IPS-18a (cell line): ENCODE measurements at regions not wholly inside any gene's neighbourhood (a gene's known extent, or its start where the extent isn't known, plus 50 kb on each side); places are given as distances from the start of the nearest gene placed in this dataset.
"Not testable (repeated sequence)": the region's sequence is repeated elsewhere in the genome, so short reads cannot be mapped to it uniquely, and the experiment has no call there.

Source experiments
- H3K27ac ChIP-seq: one replicate; pipeline ENCODE4 v1.5.1; 2013; ENCODE audit warnings: low read length
- H3K27me3 ChIP-seq: one replicate; pipeline ENCODE4 v1.6.1; 2013; ENCODE audit warnings: mild to moderate bottlenecking, low read length; ENCODE audit not compliant: control insufficient read depth, insufficient read depth
- H3K36me3 ChIP-seq: one replicate; pipeline ENCODE4 v1.6.1; 2013; ENCODE audit warnings: low read depth, low read length; ENCODE audit not compliant: control insufficient read depth
- H3K4me1 ChIP-seq: one replicate; pipeline ENCODE4 v1.6.1; 2013; ENCODE audit warnings: low read depth, low read length; ENCODE audit not compliant: control insufficient read depth
- H3K4me3 ChIP-seq: one replicate; pipeline ENCODE4 v1.5.1; 2013; ENCODE audit warnings: low read length
- H3K9ac ChIP-seq: one replicate; pipeline ENCODE4 v1.6.1; 2013; ENCODE audit warnings: mild to moderate bottlenecking, low read length, moderate library complexity
- H3K9me3 ChIP-seq: one replicate; pipeline ENCODE4 v1.6.1; 2013; ENCODE audit warnings: low read depth, low read length; ENCODE audit not compliant: control insufficient read depth

DNA sequence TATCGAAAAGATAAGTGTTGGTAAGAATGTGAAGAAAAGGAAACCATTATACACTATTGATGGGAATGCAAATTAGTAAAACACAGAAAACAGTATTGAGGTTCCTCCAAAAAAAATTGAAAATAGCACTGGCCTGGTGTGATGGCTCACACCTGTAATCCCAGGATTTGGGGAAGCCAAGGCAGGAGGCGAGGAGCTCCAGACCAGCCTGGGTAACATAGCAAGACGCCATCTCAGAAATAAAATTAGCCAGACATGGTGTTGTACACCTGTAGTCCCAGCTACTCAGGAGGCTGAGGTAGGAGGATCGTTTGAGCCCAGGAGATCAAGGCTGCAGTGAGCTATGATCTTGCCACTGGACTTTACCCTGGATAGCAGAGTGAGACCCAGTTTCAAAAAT lies 5303.4 kb upstream of the TPTE start:
- H3K4me1 ChIP-seq, H3K36me3 ChIP-seq, H3K4me3 ChIP-seq, H3K27ac ChIP-seq, H3K9ac ChIP-seq, H3K27me3 ChIP-seq: not testable (repeated sequence)
- peaks cover 53% of the 10 kb centered on the region for H3K9me3 ChIP-seq

DNA sequence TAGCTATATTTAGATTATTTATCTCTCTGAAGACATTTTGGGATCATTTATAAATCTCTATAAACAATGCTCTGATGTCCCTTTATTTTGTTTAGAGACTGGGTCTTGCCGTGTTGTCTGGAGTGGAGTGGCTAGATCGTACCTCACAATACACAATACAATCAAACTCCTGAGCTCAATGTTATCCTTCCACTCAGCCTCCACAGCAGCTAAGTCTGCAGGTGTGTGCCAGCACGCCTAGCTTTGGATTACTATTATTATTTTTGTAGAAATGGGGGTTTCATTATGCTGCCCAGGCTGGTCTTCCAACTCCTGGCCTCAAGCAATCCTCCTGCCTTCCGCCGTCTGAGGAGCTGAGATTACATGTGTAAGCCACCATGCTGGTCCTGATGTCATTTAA lies 5301.4 kb upstream of the TPTE start:
- not testable (repeated sequence) for H3K9ac ChIP-seq, H3K4me3 ChIP-seq, H3K27me3 ChIP-seq, H3K4me1 ChIP-seq, H3K27ac ChIP-seq, H3K36me3 ChIP-seq
- H3K9me3 ChIP-seq = peaks cover 72% of the 10 kb centered on the region

DNA sequence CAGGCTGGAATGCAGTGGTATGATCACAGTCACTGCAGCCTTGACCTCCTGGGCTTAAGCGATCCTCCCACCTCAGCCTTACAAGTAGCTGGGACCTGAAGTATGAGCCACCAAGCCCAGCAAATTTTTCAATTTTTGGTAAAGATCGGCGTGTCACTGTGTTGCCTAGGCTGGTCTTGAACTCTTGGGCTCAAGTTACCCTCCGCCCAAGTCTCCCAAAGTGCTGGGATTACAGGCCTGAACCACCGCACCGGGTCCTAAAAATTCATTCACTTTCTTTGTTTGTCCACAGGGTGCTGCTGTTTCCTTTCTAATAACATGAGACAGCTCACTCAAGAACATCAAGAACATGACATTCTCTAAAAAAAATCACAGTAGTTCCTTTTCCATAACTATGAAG lies 5300.9 kb upstream of the TPTE start:
- not testable (repeated sequence) for H3K4me1 ChIP-seq, H3K27me3 ChIP-seq, H3K36me3 ChIP-seq, H3K9ac ChIP-seq, H3K4me3 ChIP-seq, H3K27ac ChIP-seq
- peaks cover 76% of the 10 kb centered on the region for H3K9me3 ChIP-seq

DNA sequence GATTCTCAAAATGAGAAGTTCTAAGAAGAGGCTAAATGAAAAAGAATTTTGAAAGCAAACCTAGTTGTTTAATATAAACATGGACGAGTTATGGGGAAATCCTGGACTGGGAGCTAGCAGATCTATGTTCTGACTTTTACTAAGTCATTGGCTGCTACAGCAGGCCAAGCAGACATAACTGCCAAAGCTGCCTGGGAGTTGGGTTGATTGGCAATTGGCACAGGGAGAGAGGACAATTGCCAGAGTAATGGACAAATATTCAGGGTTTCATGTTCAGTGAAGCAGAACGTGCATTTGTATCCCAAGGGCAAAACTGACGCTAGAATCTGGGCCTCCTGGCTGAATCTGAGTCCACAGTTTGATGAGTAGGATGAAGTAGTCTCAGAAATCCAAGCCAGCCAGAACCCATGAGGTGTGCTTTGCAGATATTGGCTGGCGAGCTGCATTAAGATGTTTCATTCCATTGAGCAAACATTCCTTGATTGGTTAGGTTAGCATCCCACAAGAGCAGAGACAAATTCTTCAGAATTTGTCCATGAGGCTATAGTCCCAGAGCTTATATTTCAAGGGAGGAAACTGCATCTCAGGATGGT lies 5299.8 kb upstream of the TPTE start:
- H3K27ac ChIP-seq, H3K4me3 ChIP-seq, H3K36me3 ChIP-seq, H3K4me1 ChIP-seq, H3K9ac ChIP-seq, H3K27me3 ChIP-seq: not testable (repeated sequence)
- H3K9me3 ChIP-seq = peaks cover 80% of the 10 kb centered on the region

DNA sequence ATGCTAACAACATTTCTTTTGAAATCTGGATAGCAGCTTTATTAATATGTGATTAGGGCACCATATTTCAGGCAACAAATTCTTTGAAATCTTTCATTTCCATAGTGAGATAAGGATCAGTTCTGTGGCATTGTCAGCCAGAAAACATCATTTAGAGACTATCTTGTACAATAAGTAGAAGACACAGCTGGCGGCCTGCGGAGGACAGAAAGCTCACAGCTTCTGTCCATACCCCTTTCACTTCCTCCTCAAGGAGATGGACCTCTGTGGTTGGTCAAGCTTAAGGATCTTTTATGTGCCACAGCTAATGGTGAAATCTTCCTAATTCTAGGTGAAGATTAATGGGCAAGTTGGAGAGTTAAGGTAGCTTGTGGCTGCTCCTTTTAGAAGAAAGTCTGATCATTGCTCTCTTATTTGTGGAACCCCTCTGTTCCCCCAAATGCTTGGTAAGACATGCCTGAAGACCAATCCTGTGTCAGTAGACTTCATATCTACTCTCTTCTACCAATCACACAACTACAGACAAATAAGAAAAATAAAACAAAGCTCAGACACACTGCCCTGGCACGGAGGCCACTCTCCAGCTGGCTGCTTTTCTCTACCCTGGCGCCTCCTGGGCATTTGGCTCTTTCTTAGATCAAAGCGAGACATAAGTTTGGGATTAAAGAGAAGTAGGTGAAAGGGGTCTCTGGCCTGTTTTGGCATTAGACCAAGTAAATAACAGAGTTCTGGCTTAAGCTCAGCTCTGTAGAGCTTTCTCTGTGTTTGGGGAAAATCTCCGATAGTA lies 5298.2 kb upstream of the TPTE start:
- not testable (repeated sequence) for H3K27me3 ChIP-seq, H3K36me3 ChIP-seq, H3K27ac ChIP-seq, H3K4me1 ChIP-seq, H3K9ac ChIP-seq, H3K4me3 ChIP-seq
- H3K9me3 ChIP-seq = peaks cover 68% of the 10 kb centered on the region

DNA sequence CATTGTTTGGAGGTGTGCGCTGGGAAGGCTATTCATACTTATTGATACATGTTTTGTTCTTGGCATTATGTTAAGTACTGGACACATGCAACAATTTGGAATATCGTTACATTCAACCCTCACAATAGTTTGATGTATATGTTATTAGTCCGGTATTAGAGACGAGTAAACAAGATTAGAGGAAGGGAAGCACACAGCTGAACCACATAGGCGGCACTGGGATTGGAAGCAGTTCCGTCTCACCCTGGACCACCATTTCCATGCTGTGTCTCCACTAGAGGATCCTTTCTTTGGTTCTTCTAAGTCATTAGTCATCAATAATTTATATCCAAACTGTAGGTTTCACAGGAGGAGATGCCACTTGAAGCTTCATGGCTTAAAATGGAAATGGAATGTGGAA lies 5297.2 kb upstream of the TPTE start:
- H3K4me3 ChIP-seq, H3K36me3 ChIP-seq, H3K9ac ChIP-seq, H3K27ac ChIP-seq, H3K27me3 ChIP-seq, H3K4me1 ChIP-seq: not testable (repeated sequence)
- peaks cover 68% of the 10 kb centered on the region for H3K9me3 ChIP-seq

DNA sequence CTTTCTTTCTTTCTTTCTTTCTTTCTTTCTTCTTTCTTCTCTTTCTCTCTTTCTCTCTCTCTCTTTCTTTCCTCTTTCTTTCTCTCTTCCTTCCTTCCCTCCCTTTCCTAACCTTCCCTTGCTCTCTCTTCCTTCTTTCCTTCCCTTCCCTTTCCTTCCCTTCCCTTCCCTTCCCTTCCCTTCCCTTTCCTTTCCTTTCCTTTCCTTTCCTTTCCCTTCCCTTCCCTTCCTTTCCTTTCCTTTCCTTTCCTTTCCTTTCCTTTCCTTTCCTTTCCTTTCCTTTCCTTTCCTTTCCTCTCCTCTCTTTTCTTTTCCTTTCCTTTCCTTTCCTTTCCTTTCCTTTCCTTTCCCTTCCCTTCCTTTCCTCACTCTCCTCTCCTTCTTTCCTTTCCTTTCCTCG lies 5294.1 kb upstream of the TPTE start:
- H3K9me3 ChIP-seq = peaks cover 65% of the 10 kb centered on the region
- not testable (repeated sequence) for H3K27me3 ChIP-seq, H3K4me1 ChIP-seq, H3K4me3 ChIP-seq, H3K36me3 ChIP-seq, H3K27ac ChIP-seq, H3K9ac ChIP-seq

DNA sequence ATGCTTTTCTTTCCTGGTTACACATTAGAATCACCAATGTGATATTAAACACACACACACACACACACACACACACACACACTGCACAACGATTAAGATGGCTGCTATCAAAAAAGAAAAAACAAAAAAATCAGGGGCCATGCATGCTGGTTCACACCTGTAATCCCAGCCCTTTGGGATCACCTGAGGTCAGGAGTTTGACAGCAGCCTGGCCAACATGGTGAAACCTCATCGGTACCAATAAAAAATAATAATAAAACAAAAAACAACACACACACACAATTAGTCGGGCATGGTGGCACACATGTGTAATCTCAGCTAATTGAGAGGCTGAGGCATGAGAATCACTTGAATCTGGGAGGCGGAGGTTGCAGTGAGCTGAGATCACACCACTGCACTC lies 5290.8 kb upstream of the TPTE start:
- H3K36me3 ChIP-seq, H3K9ac ChIP-seq, H3K27me3 ChIP-seq, H3K4me1 ChIP-seq, H3K27ac ChIP-seq, H3K4me3 ChIP-seq: not testable (repeated sequence)
- peaks cover 60% of the 10 kb centered on the region for H3K9me3 ChIP-seq

DNA sequence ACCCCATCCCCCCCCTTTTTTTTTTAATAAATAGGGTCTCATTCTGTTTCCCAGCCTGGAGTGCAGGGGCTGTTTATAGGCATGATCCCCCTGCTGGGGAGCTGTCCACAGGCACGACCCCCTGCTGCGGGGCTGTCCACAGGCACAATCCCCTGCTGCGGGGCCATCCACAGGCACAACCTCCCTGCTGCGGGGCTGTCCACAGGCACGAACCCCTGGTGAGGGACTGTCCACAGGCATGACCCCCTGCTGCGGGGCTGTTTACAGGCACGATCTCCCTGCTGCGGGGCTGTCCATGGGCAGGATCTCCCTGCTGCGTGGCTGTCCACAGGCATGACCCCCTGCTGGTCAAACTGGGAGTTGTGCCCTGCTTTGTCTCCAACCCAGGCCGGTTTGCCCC lies 5290.1 kb upstream of the TPTE start:
- H3K9me3 ChIP-seq = peaks cover 61% of the 10 kb centered on the region
- not testable (repeated sequence) for H3K36me3 ChIP-seq, H3K27me3 ChIP-seq, H3K4me1 ChIP-seq, H3K9ac ChIP-seq, H3K4me3 ChIP-seq, H3K27ac ChIP-seq

DNA sequence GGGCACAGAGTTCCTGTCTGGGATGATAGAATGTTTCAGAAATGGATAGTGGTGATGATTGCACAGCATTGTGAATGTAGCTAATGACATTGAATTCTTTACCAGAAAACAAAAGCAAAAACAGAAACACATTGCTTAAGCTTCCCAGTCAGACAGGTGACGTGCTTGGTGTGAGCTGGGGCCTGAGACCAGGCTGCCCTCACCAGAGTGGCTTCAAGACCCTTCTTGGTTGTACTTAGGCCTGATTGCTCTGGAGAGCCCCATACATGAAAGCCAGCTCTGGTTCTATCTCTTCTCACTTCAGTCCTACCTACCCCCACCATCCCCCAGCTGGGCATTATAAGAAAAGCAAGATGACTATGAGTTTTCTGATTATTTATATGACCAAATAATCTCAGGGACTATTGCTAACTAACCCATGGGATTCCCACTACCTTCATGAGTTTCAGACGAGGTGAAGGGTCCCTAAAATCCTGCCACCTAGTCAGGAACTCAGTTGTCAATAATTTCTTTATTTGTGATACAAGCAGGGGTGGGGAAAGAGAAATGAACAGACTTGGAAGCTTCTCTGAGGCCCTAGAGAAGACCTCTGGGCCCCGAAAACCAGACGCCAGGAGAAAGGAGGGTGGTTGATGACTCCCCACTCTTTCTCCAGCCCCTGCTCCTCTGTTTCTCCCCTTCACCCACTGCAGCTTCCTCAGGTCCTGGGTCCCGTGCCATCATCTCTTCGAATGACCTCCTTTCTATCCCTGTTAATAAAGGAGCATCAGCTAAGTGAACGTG lies 5289.0 kb upstream of the TPTE start:
- not testable (repeated sequence) for H3K27me3 ChIP-seq, H3K36me3 ChIP-seq, H3K4me3 ChIP-seq, H3K4me1 ChIP-seq, H3K27ac ChIP-seq, H3K9ac ChIP-seq
- H3K9me3 ChIP-seq = peaks cover 64% of the 10 kb centered on the region

DNA sequence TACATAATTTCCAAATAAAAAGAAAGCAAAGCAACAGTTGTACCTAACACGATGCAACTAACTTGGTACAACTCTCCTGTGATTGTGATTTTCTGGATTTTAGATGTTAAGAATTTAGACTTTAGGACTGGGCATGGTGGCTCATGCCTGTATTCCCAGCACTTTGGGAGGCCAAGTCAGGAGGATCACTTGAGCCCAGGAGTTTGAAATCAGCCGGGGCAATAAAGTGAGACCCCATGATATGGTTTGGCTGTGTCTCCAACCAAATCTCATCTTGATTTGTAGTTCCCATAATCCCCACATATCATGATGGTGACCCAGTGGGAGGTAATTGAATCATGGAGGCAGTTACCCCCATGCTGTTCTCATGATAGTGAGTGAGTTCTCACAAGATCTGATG lies 5285.6 kb upstream of the TPTE start:
- H3K36me3 ChIP-seq, H3K4me1 ChIP-seq, H3K4me3 ChIP-seq, H3K27me3 ChIP-seq, H3K9ac ChIP-seq, H3K27ac ChIP-seq: not testable (repeated sequence)
- peaks cover 64% of the 10 kb centered on the region for H3K9me3 ChIP-seq
